Cardiac septum (tissue), 1 donor: ENCODE measurements at regions not wholly inside any gene's neighbourhood (a gene's known extent, or its start where the extent isn't known, plus 50 kb on each side); places are given as distances from the start of the nearest gene placed in this dataset.
"Not testable (repeated sequence)": the region's sequence is repeated elsewhere in the genome, so short reads cannot be mapped to it uniquely, and the experiment has no call there.

Experiments
- DNase-seq: peaks from one replicate; pipeline ENCODE4 v3.0.0-alpha.2; 2020; ENCODE audit warnings: low spot score
- intact Hi-C: fragments of 100-400 bp; cut with DNase I; formaldehyde crosslinking; loops from one replicate; pipeline ENCODE4 v1.14.0; 2022
- donor health status: DM: no; HTN: no; CAD: no.

- no peak for DNase-seq
- intact Hi-C loops: no loop called here
These were observed 144.7 kb downstream of the CYP26A1 start for GRCh38 chr10:93218386-93218785.

GRCh38 chr10:93219347-93219746 is 145.7 kb downstream of the CYP26A1 start:
- no peak for DNase-seq
- intact Hi-C loops: no loop called here

GRCh38 chr10:93220296-93221170 is 146.8 kb downstream of the CYP26A1 start:
- no peak for DNase-seq
- intact Hi-C loops: no loop called here

GRCh38 chr10:93221171-93221496 is 147.4 kb downstream of the CYP26A1 start:
- intact Hi-C loops: no loop called here

GRCh38 chr10:93221521-93221920 is 147.8 kb downstream of the CYP26A1 start:
- DNase-seq: no peak
- intact Hi-C loops: no loop called here

More at GRCh38 chr10:93221171-93221496, 147.4 kb downstream of the CYP26A1 start:
- no peak for DNase-seq

GRCh38 chr10:93222211-93222754 is 148.6 kb downstream of the CYP26A1 start:
- DNase-seq: no peak
- intact Hi-C loops: no loop called here

- intact Hi-C loops: no loop called here
- DNase-seq: no peak
These were observed 149.2 kb downstream of the CYP26A1 start for GRCh38 chr10:93222876-93223275.

- no peak for DNase-seq
- intact Hi-C loops: no loop called here
These were observed 149.6 kb downstream of the CYP26A1 start for GRCh38 chr10:93223336-93223735.

GRCh38 chr10:93224005-93224779 is 150.5 kb downstream of the CYP26A1 start:
- peak; percentile 57 for DNase-seq
- intact Hi-C loops: no loop called here

GRCh38 chr10:93225938-93226337 is 152.2 kb downstream of the CYP26A1 start:
- peak; percentile 63 for DNase-seq
- intact Hi-C loops: no loop called here

GRCh38 chr10:93226619-93227018 is 152.9 kb downstream of the CYP26A1 start:
- intact Hi-C loops: no loop called here
- no peak for DNase-seq

- peak; percentile 46 for DNase-seq
- intact Hi-C loops: not testable (repeated sequence)
These were observed 156.9 kb downstream of the CYP26A1 start for GRCh38 chr10:93230596-93230995.

- intact Hi-C loops, DNase-seq: not testable (repeated sequence)
These were observed 158.5 kb downstream of the CYP26A1 start for GRCh38 chr10:93232159-93232558.

GRCh38 chr10:93234940-93235339 is 161.2 kb downstream of the CYP26A1 start:
- DNase-seq, intact Hi-C loops: not testable (repeated sequence)

GRCh38 chr10:93235686-93236085 is 162.0 kb downstream of the CYP26A1 start:
- DNase-seq: no peak
- intact Hi-C loops: no loop called here

- no peak for DNase-seq
- intact Hi-C loops: no loop called here
These were observed 162.8 kb downstream of the CYP26A1 start for GRCh38 chr10:93236393-93237040.

GRCh38 chr10:93245147-93245546 is 171.5 kb downstream of the CYP26A1 start:
- intact Hi-C loops: no loop called here

GRCh38 chr10:93245779-93246178 is 172.1 kb downstream of the CYP26A1 start:
- no peak for DNase-seq
- intact Hi-C loops: no loop called here

More at GRCh38 chr10:93245147-93245546, 171.5 kb downstream of the CYP26A1 start:
- DNase-seq: no peak

- intact Hi-C loops: no loop called here
- DNase-seq: no peak
These were observed 175.0 kb downstream of the CYP26A1 start for GRCh38 chr10:93248583-93249227.

GRCh38 chr10:93250010-93250409 is 176.3 kb downstream of the CYP26A1 start:
- intact Hi-C loops: no loop called here
- DNase-seq: no peak
